HG03108 (cell line): ENCODE measurements at regions not wholly inside any gene's neighbourhood (a gene's known extent, or its start where the extent isn't known, plus 50 kb on each side); places are given as distances from the start of the nearest gene placed in this dataset.

Experiments used
- ATAC-seq: cut with Tn5 transposase; IDR thresholded peaks from one replicate; pipeline ENCODE4 v1.9.1; 2021; ENCODE audit warnings: moderate library complexity; ENCODE audit not compliant: unreplicated experiment

DNA sequence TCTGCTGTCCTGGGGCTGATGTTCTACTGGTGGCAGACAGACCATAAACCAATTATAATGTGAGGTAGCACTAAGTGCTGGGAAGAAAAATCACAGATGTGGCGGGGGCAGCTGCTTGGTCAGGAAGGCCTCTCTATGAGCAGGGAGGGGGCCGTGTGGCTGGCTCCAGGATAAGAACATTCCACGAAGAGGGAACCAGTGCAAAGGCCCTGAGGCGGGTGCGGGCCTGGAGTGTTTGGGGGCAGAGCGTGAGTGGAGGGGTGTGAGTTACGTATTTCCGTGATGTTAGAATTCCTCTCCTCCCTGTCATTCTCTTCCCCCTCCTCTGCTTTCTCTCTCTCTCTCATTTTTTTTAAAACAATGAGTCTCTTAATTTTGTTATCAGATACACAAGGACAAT lies 67.2 kb downstream of the CEBPB start:
- ATAC-seq = no peak

DNA sequence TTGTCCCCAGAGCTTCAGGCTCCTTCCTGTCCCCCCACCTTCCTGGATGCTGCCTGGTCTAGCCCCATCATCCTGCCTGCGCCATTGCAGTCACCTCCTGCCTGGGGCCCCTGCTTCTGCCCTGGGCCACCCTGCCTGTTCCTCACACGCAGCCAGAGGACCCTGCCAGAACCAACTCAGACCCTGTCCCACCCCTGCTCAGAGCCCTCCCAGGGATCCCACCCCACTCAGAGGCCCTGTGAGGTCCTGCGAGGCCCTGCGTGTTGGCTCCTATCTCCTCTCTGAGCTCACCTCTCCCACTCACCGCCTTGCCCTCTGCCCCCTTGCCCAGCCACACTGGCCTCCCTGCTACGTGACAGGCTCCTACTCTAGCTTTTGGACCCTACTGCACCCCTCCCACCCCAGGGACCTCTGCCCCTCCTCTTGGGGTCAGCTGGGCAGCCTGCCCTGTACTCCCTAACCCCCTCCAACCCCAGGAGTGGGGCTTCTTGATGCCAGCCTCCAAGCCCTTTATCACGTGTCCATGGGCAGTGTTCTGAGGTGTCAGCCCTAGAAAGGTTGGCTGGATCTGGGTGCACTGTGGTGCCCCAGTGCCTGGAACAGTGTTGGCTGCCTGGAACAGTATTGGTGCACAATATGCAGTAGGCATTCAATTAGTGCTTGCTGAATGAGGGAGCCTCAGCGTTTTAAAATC lies 68.3 kb downstream of the CEBPB start:
- no peak for ATAC-seq

DNA sequence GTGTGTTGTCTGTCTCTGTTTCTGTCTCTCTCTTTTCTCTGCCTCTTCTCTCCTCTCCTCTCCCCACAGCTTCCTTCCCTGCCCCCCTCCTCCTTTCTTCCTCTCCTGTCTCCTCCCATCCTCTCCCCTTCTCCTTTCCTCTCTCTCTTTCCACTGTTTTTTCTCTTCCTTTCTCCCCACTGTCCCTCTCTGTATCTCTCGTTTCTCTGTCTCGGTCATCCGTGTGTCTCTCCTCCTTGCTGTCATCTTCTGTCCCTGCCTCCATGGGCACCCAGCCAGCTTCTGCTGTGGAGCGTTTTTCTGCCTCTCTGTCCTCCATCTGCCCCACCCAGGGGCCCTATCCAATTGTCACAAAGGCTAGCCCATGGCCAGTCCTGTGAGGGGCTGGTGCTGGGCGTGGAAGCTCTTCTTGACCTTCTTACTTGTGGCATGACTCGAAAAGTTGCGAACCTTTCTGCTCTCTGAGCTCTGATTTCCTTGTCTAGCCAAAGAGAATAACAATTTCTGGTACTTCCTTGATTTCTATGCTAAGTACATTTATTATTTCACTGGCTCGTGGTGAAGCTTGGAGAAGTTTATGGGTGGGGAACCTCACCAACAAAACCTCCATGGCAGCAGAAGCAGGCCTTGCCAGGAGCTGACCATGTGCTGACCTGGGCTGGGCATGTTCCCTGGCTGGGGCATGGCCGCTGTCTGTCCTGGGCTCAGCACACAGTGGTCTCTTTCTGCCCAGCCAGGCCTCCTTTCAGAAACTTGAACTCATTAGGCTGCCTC lies 69.3 kb downstream of the CEBPB start:
- no peak for ATAC-seq

DNA sequence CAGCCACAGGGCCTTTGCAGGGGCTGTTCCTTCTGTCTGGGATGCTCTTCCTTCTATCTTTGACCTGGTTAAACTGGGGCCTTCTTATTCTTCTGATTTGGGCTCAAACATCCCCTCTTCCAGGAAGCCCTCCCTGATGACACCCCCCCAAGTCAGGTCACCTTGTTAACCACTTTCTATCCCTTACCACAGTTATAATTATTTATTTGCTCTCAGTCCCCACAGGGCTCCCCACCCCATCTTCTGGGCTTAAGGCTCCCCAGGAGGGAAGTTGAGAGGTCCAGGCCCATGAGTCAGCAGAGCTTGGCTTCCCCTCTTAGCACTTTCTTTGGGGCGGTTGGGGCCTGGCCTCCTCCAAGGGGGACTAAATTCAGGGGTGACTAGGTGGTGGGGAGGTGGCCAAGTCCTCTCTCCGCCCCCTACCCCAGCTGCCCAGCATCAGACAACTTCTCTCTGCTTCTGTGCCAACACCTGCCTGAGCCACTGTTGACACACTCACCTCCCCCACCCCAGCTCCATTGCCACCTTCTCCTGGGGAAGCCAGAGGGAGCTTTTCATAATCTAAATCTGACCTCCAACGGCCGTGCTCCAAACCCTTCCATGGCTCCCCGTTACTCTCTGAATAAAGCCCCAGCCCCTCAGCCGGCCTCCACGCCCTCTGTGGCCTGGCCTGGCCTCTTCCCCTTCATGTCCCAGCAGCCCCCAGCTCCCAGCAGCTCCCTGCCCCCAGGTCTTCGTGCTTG lies 70.0 kb downstream of the CEBPB start:
- no peak for ATAC-seq

DNA sequence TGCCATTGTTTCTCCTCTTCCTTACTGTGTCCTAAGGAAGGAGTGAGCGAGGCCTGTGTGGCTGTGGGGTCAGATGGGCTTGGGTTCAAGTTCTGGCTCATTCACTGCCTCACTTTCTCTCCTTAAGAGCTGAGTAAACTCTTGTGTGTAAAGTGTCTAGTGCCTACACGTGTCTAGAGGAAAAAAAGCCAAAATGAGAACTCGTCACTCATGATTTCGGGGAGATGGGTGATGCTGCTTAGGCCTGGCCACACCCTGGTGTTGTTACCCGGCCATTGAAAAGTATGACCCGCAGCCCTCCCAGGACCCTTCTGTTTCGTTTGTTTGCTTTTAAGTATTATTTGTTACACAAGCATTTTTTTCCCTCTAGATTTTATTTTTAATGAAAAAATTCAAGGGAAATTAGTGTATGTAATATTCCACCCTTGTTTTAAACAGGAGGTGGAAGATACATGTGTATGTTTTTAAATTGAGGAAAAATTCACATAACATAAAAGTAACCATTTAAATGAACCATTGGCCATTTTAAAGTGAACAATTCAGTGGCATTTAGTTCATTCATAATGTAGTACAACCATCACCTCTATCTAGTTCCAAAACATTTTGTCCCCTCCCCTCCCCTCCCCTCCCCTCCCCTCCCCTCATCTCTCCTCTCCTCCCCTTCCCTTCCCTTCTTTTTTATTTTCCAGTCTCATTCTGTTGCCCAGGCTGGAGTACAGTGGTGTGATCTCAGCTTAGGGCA lies 71.0 kb downstream of the CEBPB start:
- no peak for ATAC-seq

DNA sequence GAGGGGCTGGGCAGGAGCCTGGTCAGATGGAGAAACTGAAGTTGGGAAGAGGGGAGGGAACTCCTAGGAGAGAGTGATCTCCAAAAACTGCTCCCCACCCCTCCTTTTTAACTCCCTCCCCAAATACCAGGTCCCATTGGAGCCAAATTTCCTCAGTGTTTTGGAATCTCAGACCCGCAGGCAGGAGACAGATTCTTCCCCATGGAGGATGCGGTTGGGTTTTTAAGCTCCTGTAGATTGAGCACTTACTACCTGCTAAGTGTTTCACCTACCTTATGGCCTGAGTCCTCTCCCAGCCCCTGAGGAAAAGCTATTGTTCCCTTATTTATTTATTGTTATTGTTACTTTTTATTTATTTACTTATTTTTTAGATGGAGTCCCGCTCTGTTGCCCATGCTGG lies 73.2 kb downstream of the CEBPB start:
- no peak for ATAC-seq

DNA sequence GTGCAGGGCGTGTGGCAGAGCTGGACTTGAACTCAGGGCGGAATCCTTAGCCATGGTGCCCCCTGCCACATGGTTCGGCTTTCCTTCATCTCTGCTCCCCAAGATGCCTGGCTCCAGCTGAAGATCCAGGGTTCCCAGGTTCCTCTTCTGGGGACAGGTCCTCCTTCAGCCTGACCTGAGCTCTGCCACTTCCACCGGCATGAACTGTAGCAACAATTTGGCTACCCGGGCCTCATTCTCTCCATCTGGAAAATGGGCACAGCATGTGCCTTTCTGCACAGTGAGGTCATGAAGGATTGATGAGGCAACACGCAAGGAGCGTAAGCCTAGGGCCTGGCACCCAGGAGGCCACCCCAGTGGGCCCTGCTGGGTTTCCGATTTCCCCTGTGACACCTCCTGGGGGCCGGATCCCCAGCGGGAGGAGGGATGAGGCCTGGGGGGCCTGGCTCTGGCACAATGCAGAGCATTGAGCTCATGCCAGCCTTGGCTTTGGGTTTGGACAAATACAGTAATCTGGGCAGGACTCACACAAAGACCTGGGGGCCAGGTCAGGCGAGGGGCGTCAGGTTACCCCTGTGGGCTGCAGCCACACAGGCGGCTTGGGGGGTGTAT lies 74.0 kb downstream of the CEBPB start:
- no peak for ATAC-seq

DNA sequence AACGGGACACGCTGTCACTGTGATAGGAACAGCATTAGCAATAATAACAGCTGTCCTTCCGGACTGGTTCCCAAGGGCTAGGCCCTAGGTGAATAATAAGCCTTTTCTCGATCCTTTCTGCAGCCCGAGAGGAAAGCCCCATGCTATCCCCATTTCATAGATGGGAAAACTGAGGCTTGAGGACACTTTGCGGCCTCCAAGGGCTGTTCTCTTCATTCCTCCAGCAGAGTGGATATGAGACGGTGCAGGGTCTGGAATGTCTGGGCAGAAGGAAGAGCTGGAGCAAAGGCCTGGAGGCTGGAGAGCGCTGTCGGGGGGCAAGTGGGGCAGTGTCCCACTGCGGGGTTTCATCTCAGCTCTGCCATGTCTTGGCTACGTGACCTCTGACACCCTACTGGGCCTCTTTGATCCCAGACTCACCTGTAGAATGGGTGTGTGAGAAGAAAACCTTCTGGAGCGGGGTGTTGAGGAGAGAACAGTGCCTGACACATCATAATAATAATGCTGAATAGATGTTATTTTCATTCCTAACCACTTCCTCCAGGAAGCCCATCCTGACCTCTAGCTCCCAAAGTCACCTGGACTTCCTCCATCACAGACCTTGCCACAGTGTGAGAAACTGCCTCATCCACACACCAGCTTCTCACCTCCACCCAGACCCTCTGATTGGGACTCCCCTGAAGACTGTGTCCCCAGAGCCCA lies 74.8 kb downstream of the CEBPB start:
- ATAC-seq = no peak

DNA sequence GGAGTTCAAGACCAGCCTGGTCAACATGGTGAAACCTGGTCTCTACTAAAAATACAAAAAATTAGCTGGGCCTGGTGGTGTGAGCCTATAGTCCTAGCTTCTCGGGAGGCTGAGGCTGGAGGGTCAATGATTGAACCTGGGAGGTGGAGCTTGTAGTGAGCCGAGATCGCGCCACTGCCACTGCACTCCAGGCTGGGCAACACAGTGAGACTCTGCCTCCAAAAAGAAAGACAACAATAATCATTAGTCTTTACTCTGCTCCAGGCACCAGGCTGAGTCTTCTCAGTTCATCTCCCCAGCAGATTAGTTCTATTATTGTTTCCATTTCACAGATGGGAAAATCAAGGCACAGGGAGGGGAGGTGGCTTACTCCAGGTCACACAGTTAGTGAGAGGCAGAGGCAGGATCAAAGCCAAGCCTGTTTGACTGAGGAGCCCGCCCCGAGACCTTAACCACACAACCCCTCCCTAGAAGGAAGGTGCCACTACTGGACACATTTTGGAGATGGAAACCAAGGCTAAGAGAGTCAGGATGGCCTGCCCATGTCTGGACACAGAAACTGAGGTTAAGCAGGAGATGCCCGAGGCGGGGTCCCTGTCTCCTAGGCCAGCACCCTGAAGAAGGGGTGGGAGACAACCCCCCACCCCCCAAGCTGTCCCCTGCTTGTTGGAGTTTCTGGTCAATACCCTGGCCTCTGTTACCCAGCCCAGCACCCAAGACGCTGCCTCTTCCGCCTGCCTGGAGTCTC lies 75.8 kb downstream of the CEBPB start:
- no peak for ATAC-seq

DNA sequence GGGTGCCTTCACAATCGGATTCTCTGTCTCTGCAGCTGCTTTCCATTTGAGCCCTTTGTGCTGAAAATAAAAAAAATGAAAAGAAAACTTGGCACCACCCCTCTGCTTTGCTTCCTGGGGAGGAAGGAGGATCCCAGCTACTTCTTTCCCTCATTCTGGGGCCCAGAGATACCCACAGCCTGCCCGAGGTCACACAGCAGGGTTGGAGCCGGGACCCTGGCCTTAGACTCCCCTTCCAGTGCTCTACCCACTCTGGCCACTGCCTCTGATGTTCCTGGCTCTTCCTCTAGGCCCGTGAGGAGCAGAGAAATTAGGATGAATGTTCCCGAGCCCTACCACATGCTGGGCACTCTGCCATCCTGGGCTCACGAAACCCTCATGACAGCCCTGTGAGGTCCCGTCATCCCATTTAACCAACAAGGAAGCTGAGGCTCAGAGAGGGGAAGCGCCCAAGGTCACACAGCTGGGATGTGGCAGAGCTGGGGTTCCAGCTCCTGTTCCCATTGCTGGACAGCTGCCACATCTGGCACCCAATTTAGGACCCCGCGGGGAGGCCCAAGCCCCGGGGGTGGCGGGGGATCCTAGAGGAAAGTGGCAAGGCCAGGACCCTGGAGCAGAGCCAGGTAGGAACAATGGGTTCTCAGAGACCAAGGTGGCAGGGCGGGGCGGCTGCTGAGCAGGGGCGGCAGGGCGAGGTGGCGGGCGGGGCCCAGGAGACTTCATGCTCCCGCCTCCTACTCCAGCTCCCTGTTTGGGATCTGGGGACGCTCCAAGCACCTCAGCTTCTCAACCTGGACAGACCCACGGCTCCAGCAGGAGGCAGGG lies 76.6 kb downstream of the CEBPB start:
- ATAC-seq = no peak

DNA sequence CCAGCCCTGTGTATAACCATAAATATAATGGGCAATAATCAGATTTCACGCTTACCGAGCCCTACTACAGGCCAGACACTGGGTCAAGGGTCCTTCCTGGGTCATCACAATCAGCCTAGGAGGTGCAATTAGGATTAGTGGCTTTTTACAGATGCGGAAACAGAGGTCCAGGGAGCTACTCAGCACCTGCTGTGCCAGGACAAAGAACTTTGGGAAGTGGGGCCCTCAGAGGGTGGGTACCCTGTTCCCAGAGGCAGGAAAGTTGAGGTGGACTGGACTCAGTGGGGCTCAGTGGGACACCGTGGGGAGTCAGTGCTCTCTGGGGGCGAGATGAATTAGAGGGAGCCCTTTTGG lies 77.2 kb downstream of the CEBPB start:
- no peak for ATAC-seq

DNA sequence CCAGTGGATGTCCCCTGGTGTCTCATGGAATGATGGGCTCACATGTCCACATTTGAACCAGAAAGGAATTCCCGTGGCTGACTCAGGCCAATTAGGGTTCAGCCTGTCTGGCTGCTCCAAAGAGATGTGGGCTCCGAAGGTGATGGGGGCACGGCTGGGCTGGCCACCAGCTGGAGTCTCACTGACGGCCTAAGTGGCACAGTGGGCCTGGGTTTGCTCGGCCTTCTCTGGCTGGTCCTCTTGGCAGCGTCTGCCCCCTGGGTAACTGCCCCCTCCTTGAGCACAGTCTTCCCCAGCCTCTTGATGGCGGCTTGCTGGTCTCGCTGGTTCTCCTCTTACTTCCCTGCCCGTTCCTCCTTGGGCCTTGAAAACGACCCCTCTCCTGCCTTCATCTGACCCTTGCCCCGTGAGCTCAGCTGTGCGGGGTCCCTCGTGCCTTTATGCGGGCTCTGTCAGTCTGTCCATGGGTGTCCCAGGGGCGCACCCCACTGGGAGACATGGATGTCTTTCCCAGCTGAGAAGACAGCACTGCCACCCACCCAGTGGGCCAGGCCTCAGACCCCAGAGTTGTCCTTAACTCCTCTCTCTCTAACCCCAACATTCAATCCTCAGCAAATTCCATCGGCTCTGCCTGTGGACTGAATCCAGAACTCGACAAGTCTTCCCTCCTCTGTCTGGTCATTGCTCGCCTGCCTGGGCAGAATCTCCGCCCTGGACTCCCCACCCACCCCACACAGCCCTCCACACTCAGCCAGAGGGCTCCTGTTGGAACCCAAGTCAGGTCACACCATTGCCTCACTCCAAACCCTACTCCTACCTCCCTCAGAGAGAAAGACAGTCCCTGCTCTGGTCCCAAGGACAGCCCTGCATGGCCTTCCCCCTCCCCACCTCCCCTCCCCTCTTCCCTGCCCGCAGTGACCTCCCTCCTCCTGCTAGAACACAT lies 78.7 kb downstream of the CEBPB start:
- ATAC-seq = no peak

DNA sequence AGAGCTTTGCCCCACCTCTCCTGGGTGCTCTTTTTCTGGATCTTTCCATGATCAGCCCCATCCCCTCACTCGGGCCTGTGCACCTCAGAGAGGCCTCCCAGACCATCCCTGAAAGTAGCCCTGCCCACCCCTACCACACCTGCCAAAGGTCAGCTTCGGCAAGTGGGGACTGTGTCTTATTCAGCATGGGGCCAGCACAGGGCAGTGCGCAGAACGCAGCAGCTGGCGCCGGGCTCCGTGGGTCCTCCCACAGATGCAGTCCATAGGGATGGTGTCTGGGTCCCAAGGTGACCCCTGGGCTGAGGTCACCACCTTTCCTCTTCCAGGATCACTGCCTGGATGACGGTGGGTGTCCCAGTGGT lies 79.4 kb downstream of the CEBPB start:
- no peak for ATAC-seq

DNA sequence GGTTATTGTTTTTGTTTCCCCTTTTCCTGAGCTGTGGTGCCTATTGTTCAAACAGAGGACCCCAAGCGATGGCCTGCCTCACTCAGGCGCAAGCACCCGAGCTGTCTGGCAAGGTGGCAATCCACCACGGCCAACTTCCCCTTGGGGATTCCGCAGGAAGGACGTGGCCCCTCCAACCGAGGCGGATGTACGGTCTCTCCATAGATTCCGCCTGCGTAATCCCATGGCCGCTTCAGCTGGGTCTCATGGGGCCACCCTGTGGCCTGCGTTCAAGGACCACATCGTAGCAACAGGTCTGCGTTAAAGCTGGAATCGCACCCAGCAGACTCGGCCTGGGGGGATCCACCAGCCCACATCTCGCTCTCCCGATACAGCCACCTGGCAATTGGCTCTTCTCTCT lies 79.9 kb downstream of the CEBPB start:
- no peak for ATAC-seq

DNA sequence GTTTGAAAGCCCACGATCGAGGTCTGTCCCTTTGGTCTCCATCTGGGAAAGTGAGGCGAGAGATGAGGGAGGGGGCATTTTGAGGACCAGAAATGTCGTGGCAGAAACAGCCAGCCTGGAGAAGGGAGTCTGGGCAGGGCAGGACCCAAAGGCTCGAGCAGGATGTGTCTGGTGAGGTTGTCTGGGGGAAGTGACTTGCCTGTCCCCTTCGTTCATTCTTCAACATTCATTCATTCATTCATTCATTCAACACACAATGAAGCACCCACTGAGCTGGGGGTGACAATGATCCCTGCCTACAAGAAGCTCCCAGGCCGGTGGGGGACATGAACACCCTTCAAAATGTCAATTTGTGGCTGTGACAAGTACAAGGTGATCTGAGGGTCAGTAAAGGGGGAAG lies 80.5 kb downstream of the CEBPB start:
- no peak for ATAC-seq

DNA sequence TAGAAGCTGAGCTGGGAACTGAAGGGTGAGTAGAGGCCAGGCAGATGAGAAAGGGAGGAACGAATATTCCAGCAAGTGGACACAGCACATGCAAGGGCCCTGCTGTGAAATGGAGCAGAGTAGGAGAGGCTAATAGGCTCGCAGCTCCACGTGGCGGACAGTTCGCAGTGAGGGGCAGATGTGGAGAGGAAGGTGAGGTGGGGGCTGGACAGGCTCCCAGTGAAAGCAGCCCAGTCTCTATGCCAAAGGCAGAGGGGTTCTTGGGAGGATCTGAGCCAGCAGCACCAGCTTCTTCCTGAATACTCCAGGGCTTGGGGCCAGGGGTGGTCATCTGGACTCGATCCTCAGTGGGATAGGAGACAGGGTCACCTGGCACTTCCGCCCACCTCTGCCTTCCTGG lies 81.0 kb downstream of the CEBPB start:
- no peak for ATAC-seq

DNA sequence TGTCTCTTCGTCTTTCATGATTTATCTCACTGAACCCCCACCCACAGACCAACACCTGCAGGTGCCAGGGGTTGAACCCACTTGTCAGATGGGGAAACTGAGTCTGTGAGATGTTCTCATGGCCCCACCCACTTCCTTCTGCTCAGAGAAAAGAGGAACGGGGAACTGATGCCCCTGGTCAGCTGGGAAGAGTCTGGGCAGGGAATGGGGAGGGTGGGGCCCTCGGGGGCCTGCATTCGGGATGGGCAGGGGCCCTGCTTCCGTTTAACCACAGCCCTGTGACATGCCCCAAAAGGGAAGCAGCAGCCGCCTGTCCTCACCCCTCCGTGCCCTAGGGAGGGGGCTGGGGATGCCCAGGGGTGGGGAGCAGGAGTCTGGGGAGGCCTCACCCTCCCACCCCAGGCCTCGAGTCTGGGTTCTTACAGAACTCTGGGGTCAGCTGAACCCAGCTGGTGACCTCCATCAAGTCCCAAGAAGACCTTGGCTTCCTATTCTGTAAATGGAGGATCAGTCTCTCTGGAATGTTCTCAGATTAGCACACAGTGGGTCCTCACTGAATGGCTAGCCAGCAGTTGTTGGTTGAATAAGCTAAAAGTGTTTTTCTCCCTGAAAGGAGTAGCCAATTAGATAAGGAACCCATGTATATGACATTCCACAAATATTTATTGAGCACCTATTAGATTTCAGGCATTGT lies 81.5 kb downstream of the CEBPB start:
- ATAC-seq = no peak
